HFFc6 (cell line): ENCODE measurements at regions not wholly inside any gene's neighbourhood (a gene's known extent, or its start where the extent isn't known, plus 50 kb on each side); places are given as distances from the start of the nearest gene placed in this dataset.
A peak's percentile ranks its signal among the peaks of the same experiment; 100 is the strongest.

Source experiments
- DNase-seq: peaks from one replicate; pipeline ENCODE4 v3.0.0-alpha.2; 2018
- H3K27ac Mint-ChIP-seq: 2 replicates; pipeline ENCODE4 v1.8.0; 2020; ENCODE audit warnings: mild to moderate bottlenecking, mixed read lengths
- H3K27me3 Mint-ChIP-seq: 2 replicates; pipeline ENCODE4 v1.8.0; 2021; ENCODE audit warnings: mild to moderate bottlenecking, moderate library complexity, mixed read lengths; ENCODE audit not compliant: insufficient read depth
- H3K36me3 Mint-ChIP-seq: 2 replicates; pipeline ENCODE4 v1.8.0; 2021; ENCODE audit warnings: low read depth, mixed read lengths
- H3K4me1 Mint-ChIP-seq: 2 replicates; pipeline ENCODE4 v1.8.0; 2020; ENCODE audit warnings: low read depth, mixed read lengths
- H3K4me3 Mint-ChIP-seq: 2 replicates; pipeline ENCODE4 v1.8.0; 2020; ENCODE audit warnings: mild to moderate bottlenecking, moderate library complexity, mixed read lengths
- H3K9me3 Mint-ChIP-seq: 2 replicates; pipeline ENCODE4 v1.8.0; 2020; ENCODE audit warnings: mild to moderate bottlenecking, mixed read lengths
- TF ChIP-seq, protein P1 (sequence below): fragments of 200-600 bp; sonication (generic); IDR thresholded peaks from 2 replicates; pipeline ENCODE4 v1.5.0; 2021; ENCODE audit warnings: antibody characterized with exemption, mild to moderate bottlenecking

DNA sequence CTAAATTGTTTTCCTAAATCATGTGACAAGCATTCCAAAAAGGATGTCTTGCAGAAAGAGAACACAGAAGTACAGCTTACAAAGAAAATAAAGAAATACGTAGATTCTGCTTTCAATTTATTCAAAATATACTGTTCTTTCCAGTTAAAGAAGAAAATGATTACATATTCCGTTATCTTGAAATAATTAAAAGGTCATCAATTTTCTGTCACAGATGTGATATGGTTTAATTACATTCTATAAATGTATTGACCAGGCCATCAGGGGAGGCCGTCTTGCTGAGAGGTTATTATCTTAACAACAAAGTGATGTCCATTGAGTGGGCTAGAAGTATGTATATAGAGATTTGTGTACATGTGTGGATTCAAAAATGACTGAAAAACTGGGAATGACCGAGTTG is 432.9 kb downstream of the SETD4 start:
- Mint-ChIP-seq H3K9me3 (no peaks in the 10 kb centered on the region; the same call in 1 of the 2 replicates), H3K36me3 (peaks cover 20% of the 10 kb centered on the region), H3K27ac (no peak overlapping the region), H3K4me1 (peaks cover 45% of the 10 kb centered on the region), H3K4me3 (no peak overlapping the region), H3K27me3 (no peaks in the 10 kb centered on the region)
- no peak for DNase-seq
- TF ChIP-seq, protein P1, sequence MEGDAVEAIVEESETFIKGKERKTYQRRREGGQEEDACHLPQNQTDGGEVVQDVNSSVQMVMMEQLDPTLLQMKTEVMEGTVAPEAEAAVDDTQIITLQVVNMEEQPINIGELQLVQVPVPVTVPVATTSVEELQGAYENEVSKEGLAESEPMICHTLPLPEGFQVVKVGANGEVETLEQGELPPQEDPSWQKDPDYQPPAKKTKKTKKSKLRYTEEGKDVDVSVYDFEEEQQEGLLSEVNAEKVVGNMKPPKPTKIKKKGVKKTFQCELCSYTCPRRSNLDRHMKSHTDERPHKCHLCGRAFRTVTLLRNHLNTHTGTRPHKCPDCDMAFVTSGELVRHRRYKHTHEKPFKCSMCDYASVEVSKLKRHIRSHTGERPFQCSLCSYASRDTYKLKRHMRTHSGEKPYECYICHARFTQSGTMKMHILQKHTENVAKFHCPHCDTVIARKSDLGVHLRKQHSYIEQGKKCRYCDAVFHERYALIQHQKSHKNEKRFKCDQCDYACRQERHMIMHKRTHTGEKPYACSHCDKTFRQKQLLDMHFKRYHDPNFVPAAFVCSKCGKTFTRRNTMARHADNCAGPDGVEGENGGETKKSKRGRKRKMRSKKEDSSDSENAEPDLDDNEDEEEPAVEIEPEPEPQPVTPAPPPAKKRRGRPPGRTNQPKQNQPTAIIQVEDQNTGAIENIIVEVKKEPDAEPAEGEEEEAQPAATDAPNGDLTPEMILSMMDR, result no peak

DNA sequence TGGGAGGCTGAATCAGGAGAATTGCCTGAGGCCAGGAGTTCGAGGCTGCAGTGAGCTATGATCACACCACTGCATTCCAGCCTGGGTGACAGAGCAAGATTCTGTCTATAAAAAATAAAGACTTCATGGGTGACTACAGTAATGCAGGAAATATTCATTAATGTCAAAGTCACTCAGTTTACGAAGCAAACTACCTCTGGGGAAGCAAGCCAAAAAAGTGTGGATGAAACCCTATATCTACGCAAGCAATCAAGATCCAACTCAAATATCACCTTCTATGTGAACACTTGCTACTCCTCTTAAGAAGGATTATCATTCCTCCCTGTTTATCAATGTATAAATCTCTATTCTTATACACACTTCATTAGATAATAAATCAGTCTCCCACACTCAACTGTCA is 434.8 kb downstream of the SETD4 start:
- H3K27me3 Mint-ChIP-seq, result no peaks in the 10 kb centered on the region
- no peaks in the 10 kb centered on the region; the same call in 1 of the 2 replicates for H3K9me3 Mint-ChIP-seq
- TF ChIP-seq, protein P1, result no peak
- H3K27ac Mint-ChIP-seq, result no peak overlapping the region; the same call in 1 of the 2 replicates
- peaks cover 45% of the 10 kb centered on the region for H3K4me1 Mint-ChIP-seq
- no peak for DNase-seq
- H3K36me3 Mint-ChIP-seq, result peaks cover 26% of the 10 kb centered on the region
- no peak overlapping the region for H3K4me3 Mint-ChIP-seq

DNA sequence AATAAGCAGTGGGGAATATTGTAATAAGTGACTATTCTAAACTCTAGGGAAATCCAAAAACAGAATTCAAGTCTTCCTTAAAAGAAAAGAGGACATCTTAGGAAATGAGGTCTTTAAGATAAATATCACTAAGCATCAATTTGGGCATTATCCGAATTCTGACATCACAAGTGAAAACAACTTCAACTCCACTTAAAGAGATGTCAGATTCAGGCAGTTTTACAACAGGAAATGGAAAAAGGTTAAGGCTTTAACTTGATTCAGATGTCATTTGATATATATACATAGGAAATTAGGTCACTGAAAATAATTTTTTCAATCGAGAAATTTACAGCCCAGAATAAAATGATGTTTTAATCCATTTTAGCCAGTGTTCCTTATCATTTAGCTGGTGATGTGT is 435.4 kb downstream of the SETD4 start:
- DNase-seq, result no peak
- Mint-ChIP-seq H3K4me1 (peaks cover 45% of the 10 kb centered on the region), H3K36me3 (peaks cover 26% of the 10 kb centered on the region), H3K4me3 (no peak overlapping the region), H3K27ac (no peak overlapping the region), H3K9me3 (no peaks in the 10 kb centered on the region; the same call in 1 of the 2 replicates), H3K27me3 (no peaks in the 10 kb centered on the region)
- TF ChIP-seq, protein P1, result no peak

DNA sequence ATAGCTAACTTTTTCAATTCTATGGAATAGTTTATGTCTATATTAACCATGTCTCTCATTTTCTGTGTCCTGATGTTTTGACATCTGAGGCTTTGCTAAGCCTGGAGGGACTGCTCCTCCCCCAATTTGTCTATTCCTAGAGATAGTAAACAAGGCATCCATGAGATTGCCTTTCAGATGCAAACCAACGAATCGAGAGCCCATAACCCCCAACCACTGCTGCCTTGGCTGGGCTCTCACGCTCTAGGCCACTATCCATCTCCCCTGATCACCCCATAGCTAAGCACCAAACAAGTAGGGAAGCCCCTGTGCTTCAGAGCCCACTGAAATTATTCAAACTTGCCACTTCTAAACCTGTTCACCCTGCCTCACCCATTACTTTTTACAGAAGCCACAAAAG is 437.7 kb downstream of the SETD4 start:
- Mint-ChIP-seq H3K27me3 (no peaks in the 10 kb centered on the region), H3K9me3 (no peaks in the 10 kb centered on the region; the same call in 1 of the 2 replicates), H3K36me3 (peaks cover 21% of the 10 kb centered on the region), H3K27ac (no peak overlapping the region), H3K4me1 (peaks cover 45% of the 10 kb centered on the region), H3K4me3 (no peak overlapping the region)
- DNase-seq, result no peak
- TF ChIP-seq, protein P1, result no peak

DNA sequence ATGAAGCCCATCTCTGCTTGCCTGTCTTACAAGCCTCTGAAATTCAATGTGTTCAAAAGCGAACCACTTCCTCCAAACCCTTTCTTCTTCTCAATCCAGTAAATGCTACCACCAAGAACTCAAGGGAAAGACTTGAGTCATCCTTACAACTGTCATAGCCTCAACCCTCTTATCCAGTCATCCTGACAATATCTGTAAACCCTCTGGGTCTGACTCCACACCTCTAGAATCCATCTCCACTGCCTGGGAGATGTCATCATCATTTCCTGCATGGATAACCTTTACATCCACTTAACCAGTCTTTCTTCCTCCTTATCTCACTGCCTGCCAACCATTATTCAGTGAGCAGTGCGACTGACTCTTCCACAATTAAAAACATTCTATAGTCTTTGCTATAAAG is 441.1 kb downstream of the SETD4 start:
- H3K9me3 Mint-ChIP-seq, result no peaks in the 10 kb centered on the region; the same call in 1 of the 2 replicates
- peaks cover 59% of the 10 kb centered on the region for H3K4me1 Mint-ChIP-seq
- peak; percentile 85 for DNase-seq
- TF ChIP-seq, protein P1, result no peak
- H3K27me3 Mint-ChIP-seq, result no peaks in the 10 kb centered on the region
- peak overlapping the region; percentile 85 for H3K27ac Mint-ChIP-seq
- peaks cover 29% of the 10 kb centered on the region for H3K36me3 Mint-ChIP-seq
- H3K4me3 Mint-ChIP-seq, result peak overlapping the region; percentile 7; the same call in 1 of the 2 replicates

DNA sequence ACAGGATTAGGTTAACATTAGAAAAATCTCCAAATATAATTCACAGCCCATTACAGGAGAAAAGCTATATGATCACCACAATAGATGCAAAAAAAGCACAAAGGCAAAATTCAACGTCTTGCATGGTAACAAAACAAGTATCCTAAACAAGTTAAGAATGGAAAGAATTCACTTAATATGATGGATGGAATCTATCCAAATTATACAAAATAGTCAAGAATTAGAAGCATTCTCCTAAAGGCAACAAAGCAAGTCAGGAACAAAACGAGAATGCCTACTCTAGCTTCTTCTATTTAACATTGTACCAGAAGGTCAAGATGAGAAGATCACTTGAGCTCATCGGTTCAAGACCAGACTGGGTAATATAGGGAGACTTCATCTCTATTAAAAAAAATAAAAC is 442.8 kb downstream of the SETD4 start:
- Mint-ChIP-seq H3K27ac (peak overlapping the region; percentile 67), H3K9me3 (no peaks in the 10 kb centered on the region), H3K27me3 (no peaks in the 10 kb centered on the region), H3K4me1 (peaks cover 76% of the 10 kb centered on the region), H3K36me3 (peaks cover 21% of the 10 kb centered on the region), H3K4me3 (no peak overlapping the region)
- TF ChIP-seq, protein P1, result no peak
- DNase-seq, result peak; percentile 23
